GM19467 (cell line): ENCODE measurements at regions not wholly inside any gene's neighbourhood (a gene's known extent, or its start where the extent isn't known, plus 50 kb on each side); places are given as distances from the start of the nearest gene placed in this dataset.
"Not testable (repeated sequence)": the region's sequence is repeated elsewhere in the genome, so short reads cannot be mapped to it uniquely, and the experiment has no call there.

Source experiments
- ATAC-seq: cut with Tn5 transposase; IDR thresholded peaks from one replicate; pipeline ENCODE4 v1.9.1; 2021; ENCODE audit warnings: mild to moderate bottlenecking, moderate library complexity; ENCODE audit not compliant: unreplicated experiment

DNA sequence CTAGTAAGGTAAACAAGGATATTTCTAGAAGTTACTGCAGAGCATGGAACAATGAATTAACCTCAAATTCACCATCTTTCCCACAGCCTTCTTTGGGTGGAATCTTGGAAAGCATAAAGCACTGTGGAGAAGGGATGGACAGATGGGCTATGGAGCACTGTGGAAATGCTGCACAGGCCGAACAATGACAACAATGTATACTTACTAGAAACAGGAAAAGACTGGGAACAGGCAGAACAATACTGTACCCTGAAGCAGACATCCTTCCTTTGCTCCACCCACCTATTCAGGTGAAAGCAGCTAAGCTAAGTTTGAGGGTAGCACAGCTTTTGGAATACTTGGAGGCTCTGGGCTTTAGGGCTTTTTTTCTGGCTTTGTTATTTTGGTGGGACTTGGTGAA is 250.6 kb upstream of the KLF8 start:
- no peak for ATAC-seq

DNA sequence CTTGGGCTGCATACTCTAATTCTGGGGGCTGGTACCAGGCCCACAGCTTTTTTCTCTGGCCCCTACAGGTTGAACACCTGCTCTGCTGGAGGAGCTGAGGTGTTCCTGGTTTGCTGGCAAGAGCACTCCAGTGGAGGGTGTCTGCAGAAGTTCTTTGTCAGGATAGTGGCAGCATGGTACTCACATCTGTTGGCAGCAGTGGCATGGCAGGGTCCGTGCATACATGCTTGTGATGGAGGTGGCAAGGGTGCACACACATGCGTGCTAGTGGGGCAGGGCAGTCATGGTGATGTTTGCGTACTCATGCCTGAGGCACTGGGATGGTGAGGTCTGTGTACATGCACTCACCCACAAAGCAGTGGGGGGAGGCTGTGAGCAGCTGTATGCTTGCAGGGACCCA is 235.5 kb upstream of the KLF8 start:
- no peak for ATAC-seq

DNA sequence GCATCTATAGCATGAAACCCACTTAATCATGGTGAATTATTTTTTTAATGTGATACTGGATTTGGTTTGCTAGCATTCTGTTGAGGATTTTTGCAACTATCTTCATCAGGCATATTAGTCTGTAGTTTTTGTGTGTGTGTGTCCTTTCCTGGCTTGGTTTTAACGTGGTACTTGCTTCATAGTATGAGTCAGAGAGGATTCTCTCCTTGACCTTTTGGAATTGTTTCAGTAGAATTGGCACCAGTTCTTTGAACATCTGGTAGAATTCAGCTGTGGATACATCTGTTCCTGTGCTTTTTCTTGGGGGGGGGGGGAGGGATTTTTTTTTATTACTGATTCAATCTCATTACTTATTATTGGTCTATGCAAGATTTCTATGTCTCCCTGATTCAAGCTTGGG is 232.0 kb upstream of the KLF8 start:
- ATAC-seq: no peak

DNA sequence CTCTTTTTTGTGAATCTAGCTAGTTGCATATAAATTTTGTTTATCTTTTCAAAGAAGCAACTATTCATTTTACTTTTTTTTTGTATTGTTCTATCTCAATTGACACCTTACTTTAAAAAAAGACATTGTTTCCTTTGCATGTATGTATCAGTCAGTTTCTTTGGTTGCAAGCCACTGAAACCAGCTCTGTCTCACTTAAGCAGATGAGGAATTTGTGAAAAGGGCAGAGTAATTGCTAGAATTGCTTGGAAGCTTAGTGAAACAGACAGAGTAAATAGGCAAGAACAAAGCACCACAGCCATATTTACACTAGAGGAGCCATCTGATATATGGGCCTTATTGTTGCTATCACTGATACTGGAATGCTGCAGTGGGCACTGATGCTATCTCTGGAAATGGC is 231.4 kb upstream of the KLF8 start:
- ATAC-seq: no peak

DNA sequence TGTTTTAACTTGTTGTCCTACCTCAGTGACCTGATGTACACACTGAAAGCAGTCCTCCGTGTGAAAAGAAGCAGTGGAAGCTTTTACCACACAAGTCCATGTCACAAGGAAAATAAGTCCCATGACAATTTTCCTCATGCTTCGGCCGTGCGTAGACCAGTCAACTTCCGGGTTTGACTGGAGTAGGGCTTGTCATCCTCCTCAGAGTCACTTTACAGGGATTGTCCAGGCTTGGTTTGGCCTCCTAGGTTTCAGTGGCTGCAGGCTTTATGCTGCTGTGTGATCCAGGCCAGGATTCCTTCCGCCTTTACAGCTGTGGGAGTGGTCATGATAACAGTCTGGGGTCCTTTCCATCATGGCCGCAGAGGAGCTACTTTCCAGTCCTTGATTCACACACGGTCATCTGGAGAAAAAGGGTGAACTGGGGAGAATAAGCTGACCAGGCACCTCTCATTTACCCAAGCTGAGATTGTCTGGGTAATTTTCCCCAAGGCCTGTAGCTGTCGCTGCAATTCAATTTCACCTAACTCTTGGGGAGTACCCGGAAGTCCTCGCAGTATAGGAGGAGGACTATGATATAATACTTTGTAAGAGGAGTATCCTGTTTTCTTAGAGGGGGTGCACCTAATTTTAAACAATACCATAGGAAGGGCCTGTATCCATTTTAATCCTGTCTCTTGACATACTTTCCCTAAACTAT is 206.1 kb upstream of the KLF8 start:
- ATAC-seq: no peak

DNA sequence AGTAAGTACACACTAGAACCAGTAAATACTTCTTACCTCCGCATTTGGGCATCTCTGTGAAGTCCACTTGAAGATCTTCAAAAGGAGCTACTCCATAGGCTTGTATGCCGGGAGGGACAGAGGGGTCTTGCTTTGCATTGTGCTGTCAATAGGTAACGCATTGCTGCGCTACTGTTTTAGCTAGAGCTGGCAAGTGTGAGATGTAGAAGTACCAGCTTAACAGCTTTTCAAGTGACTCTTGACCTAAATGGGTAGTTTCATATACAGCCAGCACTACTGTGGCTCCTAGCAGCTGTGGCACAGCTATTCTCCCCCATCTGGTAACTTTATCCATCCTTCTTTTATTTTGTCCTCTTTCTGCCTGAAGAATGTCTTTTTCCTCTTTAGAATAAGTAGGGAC is 205.3 kb upstream of the KLF8 start:
- no peak for ATAC-seq

DNA sequence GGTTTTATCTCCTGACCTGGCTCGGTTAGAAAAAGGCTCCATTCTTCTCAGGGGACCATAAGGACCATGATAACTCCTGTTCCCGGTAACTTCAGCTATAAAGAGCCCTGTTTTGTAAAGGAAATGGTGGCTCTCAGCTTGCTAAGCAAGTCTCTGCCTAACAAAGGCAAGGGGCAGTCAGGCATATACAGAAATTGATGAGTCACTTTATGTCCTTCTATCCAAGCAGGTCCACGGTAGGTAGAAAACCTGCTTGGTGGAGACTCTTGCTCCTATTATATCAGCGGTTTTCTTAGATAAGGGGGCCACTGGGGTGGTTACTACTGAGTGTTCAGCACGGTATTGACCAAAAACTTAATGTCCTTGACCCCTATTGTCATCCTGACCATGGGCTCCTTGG is 203.0 kb upstream of the KLF8 start:
- no peak for ATAC-seq

DNA sequence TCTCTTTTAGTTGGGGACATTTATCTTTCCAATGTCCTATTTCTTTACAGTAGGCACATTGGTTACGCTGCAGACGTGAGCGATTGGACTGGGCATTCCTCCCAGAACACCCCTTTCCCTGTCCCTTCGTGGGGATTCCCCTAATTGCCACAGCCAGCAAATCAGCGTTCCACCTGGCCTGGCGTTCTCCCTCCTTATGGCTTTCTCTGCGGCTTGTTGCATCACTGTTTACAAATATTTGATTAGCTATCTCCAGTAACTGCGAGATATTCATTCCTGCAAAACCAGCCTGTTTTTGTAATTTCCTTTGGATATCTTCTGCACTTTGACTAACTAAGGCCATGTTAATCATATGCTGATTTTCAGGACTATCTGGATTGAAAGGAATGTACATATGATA is 202.5 kb upstream of the KLF8 start:
- ATAC-seq: no peak

DNA sequence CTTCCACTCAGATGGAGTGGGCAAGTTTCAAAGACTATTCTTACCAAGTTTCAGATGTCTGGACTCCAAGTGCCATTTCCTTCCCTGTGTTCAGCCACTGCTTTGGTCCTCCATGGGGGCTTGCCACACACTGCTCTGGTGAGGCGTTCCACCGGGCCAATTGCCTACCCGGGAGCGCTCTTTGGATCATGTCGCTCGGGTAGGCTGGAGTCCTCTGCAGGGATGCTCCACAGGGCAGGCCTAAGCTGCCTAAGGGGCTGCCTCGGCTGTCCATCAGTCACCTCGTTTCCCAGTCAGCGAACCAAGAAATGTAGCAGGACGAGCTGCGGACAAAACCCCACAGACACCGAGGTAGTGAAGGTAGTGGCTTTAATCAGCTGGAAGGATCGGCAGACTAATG is 200.7 kb upstream of the KLF8 start:
- no peak for ATAC-seq

DNA sequence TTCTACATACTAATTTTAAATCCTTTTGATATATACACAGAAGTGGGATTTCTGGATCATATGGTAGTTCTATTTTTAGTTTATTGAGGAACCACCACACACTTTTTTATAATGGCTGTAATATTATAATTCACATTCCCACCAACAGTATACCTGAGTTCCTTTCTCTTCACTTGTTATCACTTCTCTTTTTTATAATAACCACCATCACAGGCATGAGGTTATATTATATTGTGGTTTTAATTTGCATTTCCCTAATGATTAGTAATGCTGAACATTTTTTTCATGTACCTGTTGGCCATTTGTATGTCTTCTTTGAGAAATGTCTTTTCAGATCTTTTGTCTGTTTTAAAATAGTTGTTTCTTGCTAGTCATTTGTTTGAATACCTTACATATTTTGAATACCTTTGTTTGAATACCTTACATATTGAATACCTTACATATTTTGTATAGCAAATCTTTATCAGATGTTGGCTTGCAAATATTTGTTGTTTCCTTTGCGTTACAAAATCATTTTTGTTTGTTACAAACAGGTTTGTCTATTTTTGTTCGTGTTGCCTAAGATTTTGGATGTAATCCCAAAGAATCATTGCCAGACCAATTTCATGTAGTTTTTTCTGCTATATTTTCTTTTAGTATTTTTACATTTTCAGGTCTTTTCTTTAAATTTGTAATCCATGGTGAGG is 198.5 kb upstream of the KLF8 start:
- ATAC-seq: no peak

DNA sequence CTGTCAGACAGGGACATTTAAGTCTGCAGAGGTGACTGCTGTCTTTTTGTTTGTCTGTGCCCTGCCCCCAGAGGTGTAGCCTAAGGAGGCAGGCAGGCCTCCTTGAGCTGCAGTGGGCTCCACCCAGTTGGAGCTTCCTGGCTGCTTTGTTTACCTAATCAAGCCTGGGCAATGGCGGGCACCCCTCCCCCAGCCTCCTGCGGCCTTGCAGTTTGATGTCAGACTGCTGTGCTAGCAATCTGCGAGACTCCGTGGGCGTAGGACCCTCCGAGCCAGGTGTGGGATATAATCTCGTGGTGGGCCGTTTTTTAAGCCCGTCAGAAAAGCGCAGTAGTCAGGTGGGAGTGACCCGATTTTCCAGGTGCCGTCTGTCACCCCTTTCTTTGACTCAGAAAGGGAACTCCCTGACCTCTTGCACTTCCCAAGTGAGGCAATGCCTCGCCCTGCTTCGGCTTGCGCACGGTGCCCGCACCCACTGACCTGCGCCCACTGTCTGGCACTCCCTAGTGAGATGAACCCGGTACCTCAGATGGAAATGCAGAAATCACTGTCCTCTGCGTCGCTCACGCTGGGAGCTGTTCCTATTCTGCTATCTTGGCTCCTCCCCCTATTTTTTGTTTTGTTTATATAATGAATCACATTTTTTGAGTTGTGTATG is 179.4 kb upstream of the KLF8 start:
- ATAC-seq: not testable (repeated sequence)

DNA sequence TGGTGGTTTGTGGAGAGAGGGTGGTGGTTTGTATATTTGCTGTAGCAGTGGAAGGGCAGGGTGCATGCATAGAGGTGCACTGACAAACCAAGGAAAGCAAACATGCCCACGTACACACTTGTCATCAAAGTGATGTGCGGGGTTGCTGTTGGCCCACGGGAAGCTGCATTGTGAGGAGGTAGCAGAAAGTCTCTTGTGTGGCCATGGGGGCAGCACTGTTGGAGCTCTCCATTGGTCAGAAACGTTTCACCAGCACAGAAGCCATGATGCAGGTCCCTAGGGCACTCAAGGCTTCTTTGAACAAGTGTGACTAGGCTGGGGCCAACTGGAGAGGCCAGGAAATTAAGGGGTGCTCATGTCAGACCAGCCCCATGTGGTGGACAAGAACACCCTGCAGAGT is 174.8 kb upstream of the KLF8 start:
- ATAC-seq: no peak

DNA sequence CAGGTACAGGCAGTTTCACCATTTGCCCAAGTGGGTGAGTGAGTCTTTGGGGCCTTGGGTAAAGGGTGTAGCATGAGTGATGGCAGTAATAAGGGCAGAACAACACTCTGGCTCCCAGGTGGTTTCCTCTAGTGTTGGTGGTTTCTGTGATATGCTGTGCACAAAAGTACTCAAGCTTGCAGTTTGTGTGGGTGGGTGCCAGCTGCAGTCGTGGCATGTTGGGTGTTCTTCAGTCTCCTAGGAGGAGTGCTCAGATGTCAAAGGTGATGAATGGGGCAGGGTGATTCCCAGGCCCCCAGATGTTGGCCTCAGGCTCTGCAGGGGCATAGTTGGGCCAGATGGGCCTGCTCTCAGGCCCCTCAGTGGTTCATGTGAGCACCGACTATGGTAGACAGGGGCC is 166.1 kb upstream of the KLF8 start:
- ATAC-seq: peak; percentile 50

DNA sequence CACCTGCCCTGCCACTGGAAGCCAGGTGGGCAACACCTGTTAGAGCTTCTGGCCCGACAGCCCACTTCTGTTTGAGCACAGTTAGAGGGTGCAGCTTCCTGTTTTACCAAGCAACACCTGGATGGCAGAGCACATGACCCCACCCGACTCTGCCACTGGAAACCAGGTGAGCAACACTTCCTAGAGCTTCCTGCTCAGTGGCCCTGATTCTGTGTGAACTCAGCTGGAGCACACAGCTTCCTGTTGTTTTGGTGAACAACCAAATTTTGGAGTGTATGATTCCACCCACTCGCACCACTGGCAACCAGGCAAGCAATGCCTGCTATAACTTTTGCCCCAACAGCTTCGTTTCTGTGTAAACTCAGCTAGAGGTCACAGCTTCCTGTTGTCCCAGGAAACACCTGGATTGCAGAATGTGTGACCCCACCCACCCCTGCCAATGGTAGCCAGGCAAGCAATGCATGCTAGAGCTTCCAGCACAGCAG is 163.8 kb upstream of the KLF8 start:
- ATAC-seq: no peak

DNA sequence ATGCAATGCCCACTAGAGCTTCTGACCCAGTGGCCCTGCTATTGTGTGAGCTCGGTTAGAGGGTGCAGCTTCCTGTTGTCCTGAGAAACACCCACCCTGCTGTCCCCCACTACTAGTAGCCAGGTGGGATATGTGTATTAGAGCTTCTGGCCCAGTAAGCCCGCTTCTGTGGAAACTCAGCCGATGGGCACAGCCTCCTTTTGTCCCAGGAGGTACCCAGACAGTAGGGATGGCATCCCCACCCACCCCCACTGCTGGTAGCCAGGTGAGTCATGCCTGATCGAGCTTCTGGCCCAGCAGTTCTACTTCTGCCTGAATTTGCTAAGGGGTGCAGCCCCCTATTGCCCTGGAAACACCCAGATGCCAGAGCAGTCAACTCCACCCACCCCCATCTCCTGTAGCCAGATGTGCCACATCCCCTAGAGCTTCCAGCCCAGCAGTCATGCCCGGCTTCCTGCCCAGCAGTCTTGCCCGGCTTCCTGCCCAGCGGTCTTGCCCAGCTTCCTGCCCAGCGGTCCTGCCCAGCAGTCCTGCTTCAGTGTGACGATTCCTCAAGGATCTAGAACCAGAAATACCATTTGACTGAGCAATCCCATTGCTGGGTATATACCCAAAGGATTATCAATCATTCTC is 162.7 kb upstream of the KLF8 start:
- ATAC-seq: no peak

DNA sequence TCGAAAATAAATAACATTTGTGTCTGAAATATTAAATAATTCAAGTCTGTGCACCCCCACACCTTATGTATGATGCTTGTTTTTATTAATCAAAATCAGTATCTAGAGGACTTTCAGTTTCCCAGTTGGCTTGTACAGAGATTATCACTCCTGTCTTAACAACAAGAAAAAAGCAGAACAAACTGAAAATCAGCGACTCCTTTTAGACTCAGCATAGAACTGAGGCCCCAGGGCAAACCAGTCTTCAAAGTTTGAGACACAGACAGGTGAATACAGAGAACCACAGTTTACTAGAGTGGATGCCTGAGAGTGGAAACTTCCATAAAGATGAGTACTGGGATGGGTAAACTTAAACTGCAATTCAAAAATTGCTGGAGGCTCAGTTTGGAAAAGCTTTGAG is 142.8 kb upstream of the KLF8 start:
- ATAC-seq: no peak

DNA sequence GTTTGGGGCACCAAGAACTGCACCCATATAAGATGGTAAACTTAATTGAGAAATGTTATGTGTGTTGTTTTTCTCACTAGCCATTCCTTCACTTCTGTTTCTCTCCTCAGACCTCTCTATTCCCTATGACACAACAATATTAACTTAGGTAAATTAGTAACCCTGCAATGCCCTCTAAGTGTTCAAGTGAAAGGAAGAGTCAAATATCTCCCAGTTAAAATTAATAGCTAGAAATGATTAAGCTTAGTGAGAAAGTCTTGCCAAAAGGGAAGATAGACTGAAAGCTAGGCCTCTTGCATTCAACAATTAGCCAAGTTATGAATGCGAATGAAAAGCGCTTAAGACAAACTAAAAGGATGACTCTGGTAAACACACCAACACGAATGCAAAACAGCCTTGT is 132.9 kb upstream of the KLF8 start:
- ATAC-seq: no peak

DNA sequence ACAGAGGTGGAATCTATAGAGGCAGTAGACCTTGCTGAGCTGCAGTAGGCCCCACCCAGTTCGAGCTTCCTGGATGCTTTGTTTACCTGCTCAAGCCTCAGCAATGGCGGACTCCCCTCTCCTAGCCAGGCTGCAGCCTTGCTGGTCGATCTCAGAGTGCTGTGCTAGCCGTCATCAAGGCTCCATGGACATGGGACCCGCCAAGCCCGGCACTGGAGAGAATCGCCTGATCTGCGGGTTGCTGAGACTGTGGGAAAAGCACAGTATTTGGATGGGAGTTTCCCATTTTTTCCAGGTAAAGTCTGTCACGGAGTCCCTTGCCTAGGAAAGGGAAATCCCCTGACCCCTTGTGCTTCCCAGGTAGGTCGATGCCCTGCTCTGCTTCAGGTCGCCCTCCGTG is 124.8 kb upstream of the KLF8 start:
- no peak for ATAC-seq

DNA sequence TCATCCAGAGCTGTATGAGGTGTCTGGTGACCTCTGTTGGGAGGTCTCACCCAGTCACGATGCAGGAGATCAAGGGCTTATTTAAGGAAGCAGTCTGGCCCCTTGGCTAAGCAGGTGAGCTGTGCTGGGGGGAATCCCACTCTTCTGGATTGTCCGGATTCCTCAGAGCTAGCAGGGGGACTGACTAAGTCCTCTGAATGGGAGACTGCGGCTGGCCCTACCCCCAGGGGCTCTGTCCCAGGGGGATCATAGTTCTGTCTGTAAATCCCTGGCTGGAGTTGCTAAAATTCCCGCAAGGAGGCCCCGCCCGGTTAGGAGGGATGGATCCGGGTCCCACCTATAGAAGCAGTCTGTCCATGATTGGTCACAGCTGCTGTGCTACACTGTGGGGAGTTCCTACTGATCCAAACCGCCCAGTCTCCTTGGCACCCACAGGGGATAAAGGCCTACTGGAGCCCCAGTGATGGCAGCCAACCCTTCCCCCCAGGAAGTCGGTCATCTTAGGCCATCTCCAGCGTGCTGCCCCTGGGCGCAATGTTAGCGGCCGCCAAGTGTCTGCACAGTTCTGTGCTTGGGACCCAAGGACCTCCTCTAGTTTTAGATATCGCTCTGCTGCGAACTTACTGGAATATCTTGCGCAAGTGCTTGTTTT is 118.2 kb upstream of the KLF8 start:
- ATAC-seq: no peak

DNA sequence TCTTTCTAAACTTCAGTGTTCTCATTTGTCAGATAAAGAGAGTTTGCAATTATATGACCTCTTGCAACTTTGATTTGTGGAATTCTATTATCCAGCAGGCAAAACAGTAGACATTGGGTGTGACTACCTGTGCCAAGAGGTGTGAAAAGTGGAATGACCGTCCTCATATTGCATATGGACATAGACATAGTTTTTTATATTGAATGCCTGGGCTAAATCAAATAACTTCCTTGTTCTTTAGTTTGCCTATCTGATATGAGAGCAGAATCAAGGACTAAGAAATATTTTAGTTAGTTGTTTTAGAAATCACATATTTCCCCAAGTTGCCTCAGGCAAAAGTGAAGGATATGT is 117.7 kb upstream of the KLF8 start:
- ATAC-seq: no peak

DNA sequence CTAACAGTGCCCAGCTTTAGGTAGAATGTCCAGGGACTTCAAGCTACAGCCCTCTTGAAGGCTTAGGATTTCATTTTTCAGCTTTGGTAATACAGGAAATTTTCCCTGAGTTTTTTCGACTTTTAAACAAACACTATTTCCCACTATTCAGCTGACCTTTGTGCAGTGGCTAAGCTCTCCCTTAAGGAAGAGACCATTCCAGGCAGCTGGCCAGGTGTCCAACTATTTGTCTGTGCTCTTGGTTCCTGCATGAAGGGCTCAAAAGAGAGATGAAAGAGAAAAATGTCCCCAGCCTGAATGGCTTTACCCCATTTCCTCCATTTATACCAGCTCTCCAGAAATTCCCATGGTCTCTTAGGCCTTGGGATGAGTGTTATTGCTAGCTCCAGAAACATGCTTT is 111.9 kb upstream of the KLF8 start:
- ATAC-seq: no peak
